ENCODE measurements at regions not wholly inside any gene's neighbourhood (a gene's known extent, or its start where the extent isn't known, plus 50 kb on each side); places are given as distances from the start of the nearest gene placed in this dataset.
A peak's percentile ranks its signal among the peaks of the same experiment; 100 is the strongest.

GRCh38 chr15:47587940-47588802 lies 129.1 kb upstream of the SEMA6D start:
- peak in 6 of 11 donors; percentile 21 to 52 (median 44) for DNase-seq (ENCODE audit: extremely low read depth in 1 of 11, low read depth in 9 of 11, low spot score in 4 of 11)

GRCh38 chr15:47588958-47589357 lies 128.3 kb upstream of the SEMA6D start:
- no peak for DNase-seq (ENCODE audit: extremely low read depth in 1 of 11, low read depth in 9 of 11, low spot score in 4 of 11)

DNA sequence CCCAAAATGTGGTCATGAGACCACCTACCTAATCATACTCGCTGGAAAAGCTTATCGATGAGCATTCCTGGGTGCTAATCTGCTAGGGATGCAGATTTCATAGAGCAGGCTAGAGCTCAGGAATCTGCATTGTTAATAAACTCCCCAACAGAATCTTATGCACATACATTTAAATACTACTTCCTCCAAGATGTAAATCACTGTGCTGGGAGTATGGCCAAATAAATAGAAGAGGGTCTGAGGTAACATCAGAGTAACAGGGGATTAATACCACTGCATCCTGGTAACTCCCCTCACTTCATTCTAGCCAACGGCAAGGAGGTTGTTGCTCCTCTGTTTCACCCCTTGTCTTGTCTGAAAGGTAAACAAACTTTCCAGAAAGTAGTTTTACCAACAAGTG lies 118.3 kb upstream of the SEMA6D start:
- DNase-seq (ENCODE audit: extremely low read depth in 1 of 11, low read depth in 9 of 11, low spot score in 4 of 11): no peak

DNA sequence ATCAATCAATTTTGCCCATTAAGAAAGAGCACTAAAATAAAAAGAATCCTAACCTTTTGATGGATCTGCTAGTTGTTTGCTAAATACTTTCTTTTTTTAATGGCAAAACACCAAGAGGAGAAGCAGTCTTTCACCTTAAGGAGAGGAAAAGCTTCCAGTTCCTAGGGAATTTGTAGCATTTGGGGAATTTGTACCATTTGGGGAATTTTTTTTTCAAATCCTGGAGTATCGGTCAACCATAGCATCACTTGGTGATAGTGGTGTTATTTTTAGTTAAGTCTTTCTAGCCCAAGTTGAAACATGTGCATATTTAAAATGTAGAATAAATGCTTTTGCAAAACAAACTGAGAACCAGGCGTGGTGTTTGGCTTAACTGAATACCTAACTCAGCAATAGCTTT lies 117.5 kb upstream of the SEMA6D start:
- no peak for DNase-seq (ENCODE audit: extremely low read depth in 1 of 11, low read depth in 9 of 11, low spot score in 4 of 11)

- no peak for DNase-seq (ENCODE audit: extremely low read depth in 1 of 11, low read depth in 9 of 11, low spot score in 4 of 11)
These were observed 115.2 kb upstream of the SEMA6D start for GRCh38 chr15:47602121-47602520.

DNA sequence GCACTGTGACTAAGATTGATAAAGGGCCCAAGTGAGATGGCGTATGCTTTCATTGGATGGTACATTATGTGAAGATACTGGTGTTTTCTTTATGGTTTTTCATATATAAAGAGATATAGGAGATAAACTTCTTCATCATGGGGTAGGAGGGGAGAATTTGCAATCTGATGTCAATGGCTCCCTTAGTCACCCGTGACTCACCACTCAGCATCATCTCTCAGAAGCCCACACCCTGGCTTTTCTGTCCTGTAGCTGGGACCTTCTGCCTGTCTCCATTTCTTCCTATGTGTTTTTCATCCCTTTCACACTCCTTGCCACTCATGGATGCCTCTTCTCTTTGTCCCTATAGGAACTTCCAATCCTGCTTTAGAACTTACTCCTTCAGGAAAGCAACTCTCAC lies 114.3 kb upstream of the SEMA6D start:
- no peak for DNase-seq (ENCODE audit: extremely low read depth in 1 of 11, low read depth in 9 of 11, low spot score in 4 of 11)

DNA sequence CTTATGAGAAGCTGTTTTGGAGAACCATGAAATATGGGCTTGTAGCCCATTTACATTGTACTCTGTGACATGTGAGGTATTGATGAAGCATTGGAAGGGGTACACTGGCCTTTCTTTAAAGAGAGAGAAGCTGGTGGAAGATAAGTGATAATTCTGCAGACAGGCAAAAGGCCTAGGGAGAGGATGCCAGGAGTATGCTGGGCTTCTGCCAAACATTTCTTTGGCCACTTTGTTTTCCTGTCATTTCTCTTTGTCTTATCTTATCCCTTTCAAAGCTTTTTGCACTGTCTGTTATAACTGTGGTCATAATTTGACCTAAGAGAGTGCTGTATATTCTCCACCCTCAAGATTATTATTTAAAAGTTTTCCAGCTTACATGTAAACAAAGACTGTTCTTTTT lies 109.6 kb upstream of the SEMA6D start:
- no peak for DNase-seq (ENCODE audit: extremely low read depth in 1 of 11, low read depth in 9 of 11, low spot score in 4 of 11)

DNA sequence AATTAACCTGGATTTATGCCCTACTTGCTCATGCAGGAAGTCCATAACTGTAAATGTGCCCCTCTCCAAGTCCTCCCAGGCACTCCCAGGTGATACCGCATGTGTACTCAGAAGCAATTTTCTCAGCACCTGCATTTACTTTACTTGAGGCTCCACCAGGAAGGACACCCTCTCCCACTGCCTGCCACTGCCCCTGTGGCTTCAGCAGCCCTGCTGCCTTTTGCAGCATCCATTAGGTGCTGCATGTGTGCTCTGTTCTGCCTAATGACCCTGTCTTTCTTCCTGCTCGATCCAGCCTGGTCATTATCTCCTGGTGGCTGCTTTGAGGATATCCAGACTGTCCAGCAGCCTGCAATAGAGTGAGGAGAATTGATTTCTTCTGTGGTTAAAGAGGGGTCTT lies 107.6 kb upstream of the SEMA6D start:
- DNase-seq (ENCODE audit: extremely low read depth in 1 of 11, low read depth in 9 of 11, low spot score in 4 of 11): no peak

DNA sequence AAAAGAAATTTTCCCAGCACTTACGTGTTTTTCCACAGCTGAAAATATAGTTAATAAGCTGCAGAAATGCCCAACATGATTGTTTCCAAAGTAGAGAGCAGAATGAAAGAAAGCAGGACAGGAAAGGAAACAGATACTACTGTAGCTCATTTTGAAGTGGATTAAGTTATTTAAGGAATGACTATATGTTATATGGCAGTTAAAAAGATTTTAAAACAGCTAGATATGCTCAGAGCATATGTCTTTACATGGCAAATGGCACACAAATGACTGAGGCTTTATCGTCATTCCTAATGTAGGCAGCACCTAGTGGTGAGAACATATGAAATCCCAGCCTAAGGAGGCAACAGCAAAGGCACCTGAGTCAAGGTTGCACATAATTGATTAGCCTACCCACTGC lies 106.6 kb upstream of the SEMA6D start:
- no peak for DNase-seq (ENCODE audit: extremely low read depth in 1 of 11, low read depth in 9 of 11, low spot score in 4 of 11)

DNA sequence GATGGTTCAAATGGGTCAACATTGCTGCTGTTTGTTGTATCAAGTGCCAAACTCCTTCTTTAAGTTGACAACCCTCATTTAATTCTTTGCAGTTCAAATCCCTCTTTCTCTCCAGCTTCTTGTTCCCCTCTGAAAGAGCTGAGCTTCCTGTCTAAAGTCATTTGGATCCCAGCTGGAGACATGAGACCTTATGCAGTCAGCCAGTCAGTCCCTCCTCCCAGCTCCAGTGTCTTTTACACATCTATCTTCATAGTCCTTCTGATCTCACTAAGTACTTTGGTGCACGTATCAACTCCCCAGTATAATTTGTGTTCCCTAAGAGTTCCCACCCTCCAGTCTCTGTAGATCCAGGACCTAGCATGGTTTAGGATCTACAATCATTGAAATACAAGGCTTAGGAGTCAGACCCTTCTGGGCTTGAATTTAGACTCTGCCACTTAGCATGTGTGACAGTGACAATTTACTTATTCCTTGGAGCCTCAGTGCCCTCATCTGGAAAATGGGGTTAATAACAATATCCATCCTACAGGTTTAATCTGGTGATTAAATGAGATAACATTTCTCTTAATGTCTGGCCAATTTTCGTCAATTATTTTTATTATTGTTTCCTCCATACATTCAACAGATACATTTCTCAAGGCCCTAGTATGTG lies 102.8 kb upstream of the SEMA6D start:
- DNase-seq (ENCODE audit: extremely low read depth in 1 of 11, low read depth in 9 of 11, low spot score in 4 of 11): peak in 1 of 11 donors; percentile 12

GRCh38 chr15:47616876-47617275 lies 100.4 kb upstream of the SEMA6D start:
- no peak for DNase-seq (ENCODE audit: extremely low read depth in 1 of 11, low read depth in 9 of 11, low spot score in 4 of 11)

DNA sequence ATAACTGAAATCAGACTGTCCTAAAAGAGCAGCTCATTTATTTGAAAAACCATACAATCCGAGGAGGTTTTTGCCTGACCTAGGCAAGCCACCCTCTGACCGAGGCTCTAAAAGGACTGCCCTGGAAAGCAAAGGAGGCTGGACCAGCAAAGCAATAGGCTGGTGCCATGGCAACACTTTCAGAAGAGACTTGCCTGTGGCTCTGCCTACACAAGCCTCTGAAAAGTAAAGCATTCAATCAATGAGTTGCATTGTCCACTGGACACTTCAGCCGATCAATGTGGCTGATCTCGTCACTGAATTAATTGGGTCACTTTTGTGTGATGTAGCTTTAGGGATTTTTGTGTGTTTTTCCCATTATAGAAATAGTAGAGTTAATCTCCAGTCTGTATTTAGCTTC lies 99.1 kb upstream of the SEMA6D start:
- no peak for DNase-seq (ENCODE audit: extremely low read depth in 1 of 11, low read depth in 9 of 11, low spot score in 4 of 11)

DNA sequence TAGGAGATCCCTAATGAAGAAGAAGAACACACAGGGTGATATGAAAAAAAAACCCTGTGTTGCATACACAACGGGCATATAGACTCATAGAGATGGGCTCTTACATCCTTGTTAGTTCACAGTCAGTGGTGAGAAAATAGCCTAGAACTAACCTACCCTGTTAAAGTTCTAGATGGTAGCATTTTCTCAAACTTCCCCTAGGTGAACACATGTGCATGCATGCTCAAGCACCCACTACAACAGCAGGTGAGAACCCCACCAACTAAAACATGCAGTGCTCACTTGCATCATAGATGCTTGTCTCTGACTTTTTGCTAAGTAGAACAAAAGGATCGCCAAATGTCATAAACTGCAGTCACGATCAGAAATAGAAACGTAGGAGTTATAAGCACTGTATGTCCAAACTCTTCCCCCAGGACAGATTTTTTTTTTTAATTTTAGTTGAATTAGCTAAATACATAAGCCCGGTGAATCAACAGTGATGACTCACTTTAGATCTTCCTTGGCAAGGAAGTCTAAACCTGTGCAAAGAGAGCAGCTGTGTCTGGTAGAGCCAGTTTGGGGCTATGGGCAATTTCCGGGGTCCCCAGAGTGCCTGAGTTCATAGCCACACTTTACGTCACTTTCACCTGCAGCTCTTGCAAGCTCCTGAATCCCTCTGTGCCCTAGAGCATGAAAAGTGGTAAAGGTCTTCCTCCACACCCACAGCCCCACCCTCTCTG lies 96.2 kb upstream of the SEMA6D start:
- DNase-seq (ENCODE audit: extremely low read depth in 1 of 11, low read depth in 9 of 11, low spot score in 4 of 11): no peak

- no peak for DNase-seq (ENCODE audit: extremely low read depth in 1 of 11, low read depth in 9 of 11, low spot score in 4 of 11)
These were observed 95.2 kb upstream of the SEMA6D start for GRCh38 chr15:47622055-47622454.

DNA sequence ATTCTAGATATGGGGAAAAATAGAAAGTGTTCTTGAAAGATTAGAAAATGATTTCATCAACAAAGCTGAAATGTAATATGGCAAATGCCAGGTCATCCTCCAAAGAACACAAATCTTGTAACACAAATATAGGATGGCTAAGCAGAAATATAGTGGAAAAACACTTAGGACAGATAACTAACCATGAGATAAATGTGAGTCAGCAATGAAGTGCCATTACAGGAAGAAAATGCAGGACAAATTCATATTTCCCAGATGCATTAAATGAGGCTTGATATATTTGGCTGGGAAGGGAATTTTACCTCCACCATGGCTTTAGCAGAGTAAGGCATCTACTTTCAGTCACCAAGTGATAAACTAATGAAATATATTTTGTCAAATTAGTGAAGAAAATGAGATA lies 92.8 kb upstream of the SEMA6D start:
- no peak for DNase-seq (ENCODE audit: extremely low read depth in 1 of 11, low read depth in 9 of 11, low spot score in 4 of 11)

- no peak for DNase-seq (ENCODE audit: extremely low read depth in 1 of 11, low read depth in 9 of 11, low spot score in 4 of 11)
These were observed 78.3 kb upstream of the SEMA6D start for GRCh38 chr15:47639042-47639441.

DNA sequence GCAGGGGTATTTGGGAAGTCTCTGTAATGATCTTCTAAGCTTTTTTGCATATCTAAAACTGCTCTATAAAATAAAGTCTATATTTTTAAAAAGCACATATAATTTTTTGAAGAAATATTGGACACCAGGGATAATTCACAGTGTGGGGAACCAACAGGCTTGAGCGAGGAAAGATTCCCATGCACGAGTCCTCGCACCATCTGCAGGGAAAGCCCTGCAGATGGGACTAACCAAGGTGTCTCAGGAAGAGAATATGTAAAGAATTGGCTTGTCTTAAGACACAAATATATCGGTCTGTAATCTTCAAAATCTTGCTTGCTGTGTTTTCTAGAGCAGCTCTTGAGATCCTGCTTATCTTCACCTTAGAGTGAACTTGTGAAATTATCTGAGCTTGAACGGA lies 77.2 kb upstream of the SEMA6D start:
- no peak for DNase-seq (ENCODE audit: extremely low read depth in 1 of 11, low read depth in 9 of 11, low spot score in 4 of 11)

- no peak for DNase-seq (ENCODE audit: extremely low read depth in 1 of 11, low read depth in 9 of 11, low spot score in 4 of 11)
These were observed 76.4 kb upstream of the SEMA6D start for GRCh38 chr15:47640901-47641300.

DNA sequence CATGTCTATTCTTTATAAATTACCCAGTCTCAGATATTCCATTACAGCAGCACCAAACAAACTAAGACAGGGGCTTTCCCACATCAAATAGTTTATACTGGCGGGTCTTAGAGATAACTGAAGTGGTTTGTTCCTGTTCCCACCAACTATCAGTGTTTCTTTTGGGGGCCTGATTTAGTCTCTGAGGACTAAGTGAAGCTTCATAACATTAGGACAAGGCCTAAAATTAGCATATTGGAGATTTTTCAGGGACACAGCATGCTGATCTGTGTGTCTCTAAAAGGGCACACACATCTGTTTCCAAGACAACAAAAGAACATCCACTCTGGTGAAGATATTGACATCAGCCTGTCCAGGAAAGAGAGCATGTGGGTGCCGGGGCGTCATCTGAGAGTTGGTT lies 72.6 kb upstream of the SEMA6D start:
- no peak for DNase-seq (ENCODE audit: extremely low read depth in 1 of 11, low read depth in 9 of 11, low spot score in 4 of 11)

GRCh38 chr15:47650564-47650963 lies 66.7 kb upstream of the SEMA6D start:
- no peak for DNase-seq (ENCODE audit: extremely low read depth in 1 of 11, low read depth in 9 of 11, low spot score in 4 of 11)

Data from renal cortex interstitium (tissue), 11 donors.